Ishikawa (cell line): ENCODE measurements at regions not wholly inside any gene's neighbourhood (a gene's known extent, or its start where the extent isn't known, plus 50 kb on each side); places are given as distances from the start of the nearest gene placed in this dataset.

Experiments used
- CEBPB ChIP-seq: IDR thresholded peaks from 2 replicates; pipeline ENCODE4 v1.6.1; 2012
- EP300 ChIP-seq: IDR thresholded peaks from 2 replicates; pipeline ENCODE4 v1.6.1; 2012; ENCODE audit warnings: borderline replicate concordance
- FOXM1 ChIP-seq: IDR thresholded peaks from 2 replicates; pipeline ENCODE4 v1.6.1; 2012; ENCODE audit warnings: low read depth, borderline replicate concordance
- MAX ChIP-seq: IDR thresholded peaks from 2 replicates; pipeline ENCODE4 v1.6.1; 2012
- RAD21 ChIP-seq: IDR thresholded peaks from 2 replicates; pipeline ENCODE4 v1.6.1; 2012; ENCODE audit warnings: low read depth
- REST ChIP-seq: IDR thresholded peaks from 2 replicates; pipeline ENCODE4 v1.6.1; 2012; ENCODE audit warnings: low read depth, mild to moderate bottlenecking
- TAF1 ChIP-seq: IDR thresholded peaks from 2 replicates; pipeline ENCODE4 v1.6.1; 2012; ENCODE audit warnings: low read depth, mild to moderate bottlenecking
- YY1 ChIP-seq: IDR thresholded peaks from 2 replicates; pipeline ENCODE4 v1.6.1; 2012; ENCODE audit warnings: low read depth
- ZBTB7A ChIP-seq: IDR thresholded peaks from 2 replicates; pipeline ENCODE4 v1.6.1; 2012; ENCODE audit warnings: low read depth

- TF ChIP-seq YY1 (no peak), MAX (no peak), REST (no peak), FOXM1 (no peak), RAD21 (no peak), EP300 (no peak), TAF1 (no peak), ZBTB7A (no peak), CEBPB (no peak)
Measured at GRCh38 chr22:47484960-47485569, 722.6 kb downstream of the TBC1D22A start.
